HG02588 (cell line): ENCODE measurements at regions not wholly inside any gene's neighbourhood (a gene's known extent, or its start where the extent isn't known, plus 50 kb on each side); places are given as distances from the start of the nearest gene placed in this dataset.
"Not testable (repeated sequence)": the region's sequence is repeated elsewhere in the genome, so short reads cannot be mapped to it uniquely, and the experiment has no call there.

Source experiments
- ATAC-seq: cut with Tn5 transposase; IDR thresholded peaks from one replicate; pipeline ENCODE4 v1.9.1; 2021; ENCODE audit warnings: mild to moderate bottlenecking, moderate library complexity; ENCODE audit not compliant: unreplicated experiment

DNA sequence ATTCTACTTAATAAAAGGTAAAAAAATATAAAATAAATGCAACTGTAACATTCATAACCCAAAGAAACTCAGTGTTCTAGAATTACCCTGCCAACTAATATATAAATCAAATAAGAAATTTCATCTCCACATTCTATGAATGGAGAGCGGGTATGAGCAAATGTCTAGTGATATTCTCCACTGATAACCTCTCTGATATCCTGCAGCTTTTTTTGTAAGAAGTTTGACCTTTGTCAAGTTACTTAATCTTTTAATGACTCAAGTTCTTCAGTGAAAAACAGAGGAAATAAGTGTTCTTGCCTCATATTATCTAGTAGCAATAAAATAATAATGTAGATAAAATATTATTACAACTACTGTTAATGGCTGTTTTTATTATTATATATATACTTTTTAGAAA lies 1275.6 kb upstream of the CDH9 start:
- no peak for ATAC-seq

DNA sequence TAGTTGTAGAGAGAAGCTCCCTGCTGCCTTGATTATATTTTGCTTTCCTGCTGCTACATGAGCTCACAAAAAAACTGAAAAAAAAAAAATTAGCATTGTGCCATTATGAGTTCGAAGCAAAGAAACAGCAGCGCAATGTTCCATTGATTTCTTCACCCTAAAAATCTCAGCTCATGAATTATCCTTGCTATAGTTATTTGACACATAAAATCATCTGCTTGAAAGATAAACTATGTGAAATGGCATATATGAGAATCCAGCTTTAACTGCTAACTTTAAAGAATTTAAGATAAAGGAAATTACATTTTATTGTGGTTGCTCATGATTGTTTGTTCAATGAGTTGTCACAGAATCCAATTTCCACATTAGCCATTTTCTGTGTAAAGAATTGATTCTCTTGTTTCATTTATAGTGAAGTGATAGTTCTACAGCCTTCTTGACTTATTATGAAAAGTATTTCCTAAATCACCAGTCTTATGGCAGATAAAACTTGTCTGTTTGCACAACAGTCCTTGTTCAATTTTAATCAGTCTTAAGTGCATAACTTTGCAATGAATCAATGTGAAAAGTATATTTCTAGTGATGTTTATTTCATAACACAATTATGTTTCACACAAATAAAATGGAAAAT lies 1275.0 kb upstream of the CDH9 start:
- no peak for ATAC-seq

DNA sequence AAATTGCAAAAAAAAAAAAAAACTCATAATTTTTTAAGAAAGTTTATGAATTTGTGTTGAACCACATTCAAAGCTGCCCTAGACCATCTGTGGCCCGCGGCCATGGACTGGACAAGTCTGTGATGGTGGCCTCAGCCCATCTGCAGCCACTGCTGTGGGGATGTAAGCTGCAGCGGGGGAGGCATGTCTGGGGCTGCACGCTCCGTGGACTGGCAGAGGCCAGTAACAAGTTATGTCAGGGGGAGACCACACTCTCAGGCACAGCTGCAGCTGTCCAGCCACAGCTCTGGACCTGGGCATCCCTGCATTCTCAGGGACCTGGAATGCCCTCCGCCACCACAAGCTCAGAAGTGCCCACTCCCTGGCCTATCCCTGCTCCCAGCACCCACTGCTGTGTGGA lies 1272.3 kb upstream of the CDH9 start:
- ATAC-seq, result no peak

DNA sequence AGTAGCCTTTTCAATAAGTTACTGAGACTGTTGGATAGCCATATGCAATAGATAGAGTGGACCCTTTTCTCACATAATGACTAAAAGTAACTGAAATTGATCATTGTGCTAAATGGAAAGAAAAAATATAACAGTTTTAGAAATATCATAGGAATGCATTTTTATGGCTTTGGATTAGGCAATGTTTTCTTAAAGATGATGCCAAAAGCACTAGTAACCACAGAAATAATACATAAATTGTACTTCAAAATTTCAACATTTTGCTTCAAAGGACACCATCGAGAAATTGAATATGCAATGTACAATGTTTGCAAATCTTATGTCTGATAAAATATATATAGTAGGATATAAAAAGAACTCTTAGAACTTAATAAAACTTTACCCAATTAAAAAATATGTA lies 1267.5 kb upstream of the CDH9 start:
- no peak for ATAC-seq

DNA sequence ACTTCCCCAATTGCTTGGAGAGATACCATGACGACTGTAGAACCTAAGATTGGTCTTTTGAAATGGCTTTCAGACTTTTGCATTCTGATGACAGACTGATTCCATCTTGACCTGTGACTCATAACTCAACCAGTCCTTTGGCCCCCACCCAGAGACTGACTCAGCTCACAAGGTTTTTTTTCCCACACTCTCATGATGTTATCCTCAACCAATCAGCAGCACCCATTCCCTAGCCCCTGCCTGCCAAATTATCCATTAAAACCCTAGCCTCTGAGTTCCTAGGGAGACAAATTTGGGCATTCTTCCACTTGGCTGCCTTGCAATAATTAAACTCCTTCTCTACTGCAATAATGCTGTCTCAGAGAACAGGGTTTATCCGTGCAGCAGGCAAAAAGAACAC lies 1263.3 kb upstream of the CDH9 start:
- no peak for ATAC-seq

DNA sequence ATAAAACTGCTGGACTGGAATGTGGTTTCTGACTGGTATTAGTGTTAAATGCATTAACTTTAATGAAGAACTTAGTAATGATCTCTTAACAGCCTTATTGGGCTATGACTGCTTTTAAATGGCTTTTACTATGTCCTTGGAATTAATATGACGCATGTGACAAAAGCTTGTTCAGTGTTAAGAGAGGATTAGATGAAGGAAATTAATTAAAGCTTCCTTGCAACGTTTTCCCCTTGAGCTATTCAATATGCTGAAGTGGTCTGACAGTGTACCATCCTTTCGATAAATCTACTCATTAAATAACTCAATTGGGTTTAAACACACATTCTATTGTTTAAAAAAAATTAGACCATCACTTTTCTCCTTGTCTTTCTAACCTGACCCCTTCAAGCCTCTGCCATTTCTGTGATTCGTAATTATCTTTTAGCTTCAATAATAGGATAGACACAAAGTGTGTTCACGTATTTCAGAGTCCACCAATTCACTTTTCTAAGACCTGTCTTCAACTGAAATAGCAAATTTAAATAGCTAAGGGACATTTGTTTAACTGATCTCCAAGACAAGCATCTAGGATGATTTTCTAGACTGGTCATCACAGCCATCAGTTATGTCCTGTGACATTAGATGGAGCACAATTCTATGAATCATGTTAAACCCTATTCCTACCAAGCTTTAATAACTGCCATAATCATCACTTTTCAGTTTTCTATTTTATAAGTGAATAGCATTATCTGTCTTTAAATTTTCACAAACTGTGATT lies 1258.0 kb upstream of the CDH9 start:
- no peak for ATAC-seq

DNA sequence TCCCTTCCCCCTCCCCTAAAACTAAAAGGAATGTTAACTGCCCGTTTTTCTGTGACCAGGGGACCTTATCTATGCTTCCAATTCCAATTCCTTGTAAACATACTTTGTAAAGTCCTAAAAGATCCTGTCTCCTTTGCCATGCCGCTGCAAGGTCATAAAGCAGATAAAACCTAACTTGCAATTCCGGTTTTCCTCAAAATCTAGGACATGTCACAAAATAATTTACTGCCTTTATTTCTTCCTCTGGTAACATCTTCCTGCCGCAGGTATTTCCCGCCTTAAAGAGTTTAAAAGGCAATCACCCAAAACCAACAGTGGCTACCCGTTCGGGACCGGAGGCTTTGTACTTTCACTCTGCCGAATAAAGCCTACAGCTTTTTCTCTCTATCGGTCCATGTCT lies 1248.6 kb upstream of the CDH9 start:
- ATAC-seq, result not testable (repeated sequence)

DNA sequence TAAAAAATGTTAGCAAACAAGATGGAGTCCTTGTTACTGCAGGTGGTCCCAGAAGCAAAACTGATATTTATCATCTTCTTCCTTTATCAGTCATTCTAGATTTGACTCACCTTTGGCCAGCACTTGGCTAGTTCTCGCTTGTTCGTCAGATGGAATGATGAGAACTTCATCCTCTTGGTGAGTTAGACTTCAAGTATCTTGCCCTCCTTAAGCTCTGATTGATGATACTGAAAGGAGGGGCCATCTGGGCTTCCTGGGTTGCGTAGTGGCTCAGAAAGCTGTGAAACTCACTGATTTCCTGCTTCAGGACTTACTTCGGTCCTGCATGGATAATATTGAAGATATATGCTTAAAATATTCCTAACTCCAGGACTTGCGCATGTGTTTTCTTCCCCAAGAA lies 1248.2 kb upstream of the CDH9 start:
- ATAC-seq, result no peak

DNA sequence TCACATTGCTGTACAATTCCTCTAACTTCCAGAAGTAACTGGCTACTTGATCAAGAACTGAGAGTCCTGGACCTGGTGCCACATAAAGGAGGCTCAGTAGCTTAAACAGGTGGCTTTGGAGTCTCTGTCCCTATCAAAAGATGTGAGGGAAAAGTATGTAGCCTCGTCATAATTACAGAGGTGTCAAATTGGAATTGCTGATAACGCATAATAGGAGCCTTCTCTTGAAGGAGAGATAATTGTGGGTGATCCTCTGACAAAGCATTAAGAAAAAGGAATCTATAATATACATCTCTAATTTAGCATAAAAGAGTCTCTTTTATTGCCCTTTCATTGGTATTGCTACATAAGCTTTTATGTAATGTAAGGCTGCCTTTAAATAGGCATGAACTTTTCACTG lies 1246.4 kb upstream of the CDH9 start:
- ATAC-seq, result no peak

DNA sequence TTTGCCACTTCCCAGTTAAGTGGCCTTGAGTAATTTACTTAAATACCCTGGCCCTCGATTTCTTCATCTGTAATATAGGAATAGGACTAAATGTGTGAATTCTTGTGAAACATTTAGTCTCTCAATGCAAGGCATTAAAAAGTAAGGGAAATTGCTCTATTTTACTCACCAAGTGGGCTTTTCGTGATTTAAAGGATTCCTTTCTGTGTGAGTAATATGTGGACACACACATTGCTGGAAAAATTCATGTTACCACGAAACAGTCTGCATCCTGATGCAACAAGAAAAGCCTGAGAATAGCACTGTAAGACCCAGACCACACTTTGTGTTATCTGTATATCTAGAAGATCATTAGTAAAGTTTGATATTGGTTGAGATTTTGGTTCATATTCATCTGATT lies 1243.0 kb upstream of the CDH9 start:
- no peak for ATAC-seq

DNA sequence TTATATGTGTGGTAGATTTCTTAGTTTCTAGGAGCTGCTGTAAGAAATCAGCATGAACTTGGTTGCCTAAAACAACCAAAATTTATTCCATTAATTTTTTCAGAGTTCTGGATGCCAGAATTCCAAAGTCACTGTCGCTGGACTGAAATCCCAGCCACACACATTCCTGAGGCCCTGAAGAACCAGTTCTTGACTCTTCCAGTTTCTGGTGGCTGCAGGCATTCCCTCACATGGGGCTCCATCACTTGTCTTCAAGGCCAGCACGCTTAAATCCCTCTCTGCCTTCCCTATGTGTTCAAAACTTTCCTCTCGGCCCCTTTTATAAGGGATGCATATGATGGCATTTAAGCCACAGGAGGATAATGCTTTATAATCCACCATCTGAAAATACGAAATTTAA lies 1237.5 kb upstream of the CDH9 start:
- no peak for ATAC-seq

DNA sequence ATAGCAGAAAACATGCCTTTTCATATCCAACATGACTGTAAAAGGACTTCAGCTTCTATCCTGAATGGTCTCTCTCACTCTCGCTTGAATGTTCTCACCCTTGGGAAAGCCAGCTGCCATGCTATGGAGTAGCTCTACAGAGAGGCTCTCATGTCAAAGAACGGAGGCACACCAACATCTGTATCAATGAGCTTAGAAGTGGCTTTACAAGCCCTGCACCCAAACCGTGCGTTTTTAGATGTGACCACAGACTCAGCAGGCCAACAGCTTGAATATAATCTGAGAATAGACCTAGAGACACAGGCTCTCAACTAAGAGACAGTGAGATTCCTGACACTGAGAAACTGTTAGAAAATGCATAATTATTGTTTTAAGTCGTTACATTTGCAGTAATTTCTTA lies 1231.6 kb upstream of the CDH9 start:
- no peak for ATAC-seq

DNA sequence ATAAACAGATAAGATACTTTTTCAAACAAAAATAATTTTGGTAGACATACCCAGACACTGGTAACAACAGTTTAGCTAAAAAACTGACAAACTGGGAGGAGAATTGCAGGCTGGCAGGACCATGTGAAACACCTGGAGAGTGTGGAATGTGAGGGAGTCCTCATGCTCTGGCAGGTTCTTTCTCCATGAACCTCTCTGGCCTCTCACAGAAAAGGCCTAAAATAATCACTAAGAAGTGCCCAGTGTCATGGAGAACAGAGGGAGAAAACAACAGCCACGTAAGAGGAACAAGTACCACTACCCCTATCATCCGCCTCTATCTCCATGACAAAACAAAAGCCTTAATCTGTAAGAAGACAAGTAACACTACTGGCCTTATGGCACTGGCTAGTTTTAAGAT lies 1227.5 kb upstream of the CDH9 start:
- ATAC-seq, result no peak

DNA sequence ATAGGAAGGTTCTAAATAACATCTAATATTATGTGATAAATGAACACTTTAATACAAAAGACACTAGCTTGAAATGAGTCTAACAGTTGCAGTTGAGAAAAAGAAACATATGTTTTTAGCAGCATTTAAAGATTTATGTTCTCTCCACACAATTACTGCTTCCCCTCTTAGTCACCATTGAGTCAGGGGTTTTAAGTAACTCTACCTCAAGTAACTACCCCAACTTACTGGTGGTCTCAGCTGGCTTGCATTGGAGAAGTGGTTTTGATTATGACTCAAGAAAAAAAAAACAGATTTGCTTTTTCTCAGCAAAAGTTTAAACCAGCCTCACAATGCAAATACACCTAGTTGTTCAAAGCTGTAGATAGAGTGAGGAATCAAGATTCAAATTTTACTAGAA lies 1216.5 kb upstream of the CDH9 start:
- no peak for ATAC-seq

DNA sequence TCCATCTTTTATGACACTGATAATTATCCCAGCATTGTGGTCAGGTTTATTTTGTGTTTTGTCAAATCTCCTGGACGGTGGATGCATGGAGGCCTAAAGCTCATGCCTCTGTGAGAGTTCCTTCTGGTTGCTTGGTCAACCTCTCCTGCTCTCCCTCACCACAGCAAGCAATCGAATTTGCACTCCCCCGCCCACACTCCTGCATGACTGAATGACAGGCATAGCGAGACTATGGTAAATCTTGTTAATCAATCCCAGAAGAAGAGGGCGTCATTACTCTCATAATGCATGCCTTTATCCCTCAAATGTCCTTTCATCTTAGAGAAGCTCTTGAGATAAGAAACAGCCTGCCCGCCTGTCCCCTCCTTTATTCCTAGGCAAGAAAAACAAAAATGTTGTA lies 1215.0 kb upstream of the CDH9 start:
- ATAC-seq, result no peak

DNA sequence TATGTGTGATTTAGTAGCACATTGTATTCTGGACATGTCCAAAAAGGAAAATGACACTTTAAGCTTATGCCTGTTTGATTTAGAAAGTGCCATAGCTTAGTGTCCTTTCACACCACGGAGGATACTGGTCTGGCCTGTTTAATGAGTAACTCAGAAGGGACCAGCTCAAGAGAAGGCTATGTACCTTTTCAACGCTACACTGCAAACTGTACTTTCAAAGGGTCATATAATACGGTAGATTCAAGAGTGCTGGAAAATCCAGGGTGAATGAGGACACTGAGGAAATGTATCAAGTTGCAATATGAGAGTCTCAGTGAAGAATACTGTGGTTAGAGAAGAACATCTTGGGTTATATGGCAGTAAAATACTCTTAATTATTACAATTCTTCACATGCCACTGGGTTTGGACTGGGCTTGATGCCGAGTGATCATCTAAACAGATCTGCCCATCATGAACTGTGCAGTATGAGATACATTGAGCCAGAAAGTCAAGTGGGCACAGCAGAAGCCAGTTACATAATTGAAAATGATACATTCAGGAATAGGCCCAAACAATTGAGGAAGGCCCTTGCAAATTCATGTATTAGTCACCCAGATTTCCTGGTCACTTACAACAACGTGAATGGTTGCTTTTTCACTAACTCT lies 1211.5 kb upstream of the CDH9 start:
- no peak for ATAC-seq

DNA sequence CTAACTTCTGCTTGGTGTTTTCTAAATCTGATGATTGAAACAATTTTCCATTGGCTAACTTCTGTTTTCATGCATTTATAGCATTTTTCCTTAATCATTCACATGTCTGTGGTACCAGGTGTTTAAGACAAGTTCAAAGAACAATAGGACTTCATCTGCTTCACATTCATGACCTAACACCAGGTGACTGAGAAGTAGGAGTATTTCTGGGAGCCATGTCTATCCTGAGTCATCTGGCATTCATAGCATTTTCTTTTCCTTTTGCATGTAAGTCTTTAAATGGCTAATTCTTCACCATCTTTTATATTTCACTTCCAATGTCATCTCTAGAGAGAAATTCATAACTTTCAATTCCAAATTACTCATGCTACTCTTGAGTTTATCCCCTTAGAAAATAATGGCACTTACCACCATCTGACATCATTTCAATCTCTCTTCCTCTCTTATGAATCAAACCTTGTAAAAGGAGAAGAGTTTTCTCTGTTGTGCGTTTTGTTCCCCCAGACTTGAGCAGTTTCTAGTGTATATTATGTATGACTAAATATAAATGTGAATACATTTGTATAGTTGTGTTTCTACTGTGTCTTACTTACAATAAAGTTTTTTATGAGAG lies 1196.1 kb upstream of the CDH9 start:
- no peak for ATAC-seq

DNA sequence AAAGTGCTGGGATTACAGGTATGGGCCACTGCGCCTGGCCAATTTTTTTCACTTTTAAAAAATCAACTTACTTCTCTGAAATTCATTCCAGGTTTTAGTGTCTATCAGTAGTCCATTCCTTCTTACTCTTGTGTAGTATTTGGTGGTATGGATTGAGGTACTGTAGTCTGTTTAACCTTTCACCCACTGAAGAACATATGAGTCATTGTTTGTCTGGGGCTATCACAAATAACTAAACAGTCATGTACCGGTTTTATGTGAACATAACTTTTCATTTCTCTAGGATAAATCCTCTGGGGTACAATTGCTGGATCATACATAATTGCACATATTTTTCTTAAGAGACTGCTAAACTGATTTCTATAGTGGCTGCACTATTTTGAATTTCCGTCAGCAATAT lies 1188.0 kb upstream of the CDH9 start:
- ATAC-seq, result no peak

DNA sequence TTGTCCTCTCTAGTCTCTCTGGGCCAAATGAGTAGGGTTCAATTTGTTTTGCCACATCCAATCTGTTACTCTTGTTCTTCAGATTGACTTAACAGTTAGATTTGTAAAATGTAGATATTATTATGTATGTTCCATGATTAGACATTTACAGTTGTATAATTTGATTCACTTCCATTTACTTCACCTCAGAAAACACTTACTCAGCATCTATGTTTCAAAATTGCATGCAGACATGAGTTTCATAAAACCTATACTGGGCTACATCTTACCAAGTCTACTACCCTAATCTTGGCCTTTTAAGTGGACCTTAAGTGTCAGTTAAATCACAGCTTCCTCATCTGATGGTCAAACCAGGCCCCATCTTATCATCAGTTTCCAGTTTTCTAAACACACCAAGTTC lies 1181.2 kb upstream of the CDH9 start:
- no peak for ATAC-seq

DNA sequence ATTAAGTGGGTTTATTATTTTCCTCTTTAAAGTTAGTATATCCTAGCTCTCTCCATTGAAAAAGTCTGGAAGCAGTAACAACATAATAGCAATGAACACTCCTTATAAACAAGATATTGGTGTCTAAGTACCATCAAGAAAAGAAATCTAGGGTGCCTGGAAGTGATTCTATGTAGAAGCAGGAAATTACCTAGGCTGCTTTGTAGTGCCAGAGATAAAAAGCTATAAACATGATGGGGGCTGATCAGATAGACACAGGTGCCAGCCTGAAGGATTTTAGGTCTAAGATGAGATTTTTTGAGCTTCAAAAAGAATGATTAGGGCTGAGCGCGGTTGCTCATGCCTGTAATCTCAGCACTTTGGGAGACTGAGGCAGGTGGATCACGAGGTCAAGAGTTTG lies 1179.3 kb upstream of the CDH9 start:
- ATAC-seq, result no peak

DNA sequence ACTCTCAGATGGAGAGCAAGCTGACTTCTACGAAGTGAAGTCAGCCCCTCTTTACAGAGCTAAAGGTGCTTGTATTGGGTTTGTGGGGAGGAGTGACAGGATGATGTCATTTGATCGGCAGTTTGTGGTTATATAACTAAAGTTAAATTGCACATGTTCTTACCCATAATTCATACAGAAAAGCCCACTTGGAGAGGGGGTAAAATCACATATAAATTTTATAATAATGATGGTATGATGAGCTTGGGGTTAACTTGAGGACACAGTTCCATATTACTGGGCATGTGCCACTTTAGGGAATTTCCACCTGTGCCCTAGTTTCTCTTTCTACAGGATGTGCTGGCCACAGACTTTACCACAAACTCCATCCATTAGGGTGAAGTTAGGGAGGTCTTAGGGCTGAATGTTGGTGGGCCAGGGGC lies 1178.6 kb upstream of the CDH9 start:
- ATAC-seq, result no peak

DNA sequence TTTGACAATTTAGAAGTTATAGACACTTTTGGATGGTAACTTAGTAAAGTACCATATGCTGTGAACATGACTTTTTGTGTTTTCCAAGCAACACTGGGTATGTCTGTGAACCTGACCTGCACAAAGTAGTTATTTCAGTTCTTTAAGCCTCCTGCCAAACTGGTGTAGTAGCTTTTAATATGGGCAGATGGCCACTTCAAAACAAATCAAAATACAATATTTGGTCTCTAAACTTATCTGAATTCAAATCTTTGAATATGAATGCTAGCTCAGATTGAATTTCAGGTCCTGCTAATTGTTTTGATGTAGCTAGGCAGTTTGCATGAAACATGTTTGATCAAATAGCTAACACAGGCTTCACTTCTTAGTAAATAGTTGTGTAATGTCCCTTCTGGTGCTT lies 1176.7 kb upstream of the CDH9 start:
- no peak for ATAC-seq
